H7 (cell line): ENCODE measurements at regions not wholly inside any gene's neighbourhood (a gene's known extent, or its start where the extent isn't known, plus 50 kb on each side); places are given as distances from the start of the nearest gene placed in this dataset.
"Not testable (repeated sequence)": the region's sequence is repeated elsewhere in the genome, so short reads cannot be mapped to it uniquely, and the experiment has no call there.

Experiments used
- DNase-seq: peaks from one replicate; pipeline ENCODE4 v3.0.0; 2012
- H3K27me3 ChIP-seq: 2 replicates; pipeline ENCODE4 v1.6.0; 2011; ENCODE audit warnings: mild to moderate bottlenecking, low read length; ENCODE audit not compliant: control insufficient read depth, insufficient read depth
- H3K36me3 ChIP-seq: replicated peaks from 2 replicates; pipeline ENCODE4 v1.5.1; 2011; ENCODE audit warnings: low read length; ENCODE audit not compliant: control insufficient read depth, insufficient read depth
- H3K4me3 ChIP-seq: 2 replicates; pipeline ENCODE4 v1.5.1; 2011; ENCODE audit warnings: low read depth, mild to moderate bottlenecking, control low read depth, low read length, moderate library complexity; ENCODE audit not compliant: insufficient read depth

DNA sequence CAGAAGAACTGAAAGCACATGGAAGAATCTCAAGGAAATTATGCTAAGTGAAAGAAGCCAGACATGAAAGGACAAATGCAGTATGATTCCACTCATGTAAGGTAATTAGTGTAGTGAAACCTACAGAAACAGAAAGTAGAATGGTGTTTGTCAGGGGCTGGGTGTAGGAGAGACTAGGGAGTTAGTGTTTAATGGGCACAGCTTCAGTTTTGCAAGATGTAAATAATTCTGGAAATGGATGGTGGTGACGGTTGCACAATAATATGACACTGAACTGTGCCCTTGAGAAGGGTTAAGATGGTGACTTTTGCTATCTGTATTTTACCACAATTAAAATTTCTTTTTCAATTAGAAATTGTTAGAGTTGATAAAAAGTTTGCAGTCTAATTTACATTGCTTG is 157.3 kb upstream of the ADCY1 start:
- no peak overlapping the region for H3K4me3 ChIP-seq
- no peaks in the 10 kb centered on the region for H3K36me3 ChIP-seq
- no peak for DNase-seq
- no peaks in the 10 kb centered on the region for H3K27me3 ChIP-seq

DNA sequence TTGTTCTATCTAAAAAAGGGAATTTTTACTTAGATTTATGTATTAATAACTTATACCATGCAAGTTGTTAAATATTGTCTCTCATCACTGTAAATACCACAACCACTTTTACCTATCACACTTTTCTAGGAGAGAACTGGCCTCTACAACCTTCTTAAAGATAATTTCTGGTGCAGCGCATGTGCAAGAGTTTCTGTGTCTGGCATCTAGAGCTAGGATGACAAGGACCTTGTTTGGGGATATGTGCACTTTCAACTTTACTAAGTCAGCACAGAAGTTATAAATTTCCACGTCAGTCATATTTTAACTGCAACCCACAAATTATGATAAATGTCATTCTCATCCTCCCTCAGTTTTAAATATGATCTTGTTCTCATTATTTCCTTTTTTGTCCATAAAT is 156.9 kb upstream of the ADCY1 start:
- Histone ChIP-seq H3K36me3 (no peaks in the 10 kb centered on the region), H3K27me3 (no peaks in the 10 kb centered on the region), H3K4me3 (no peak overlapping the region)
- DNase-seq, result no peak

DNA sequence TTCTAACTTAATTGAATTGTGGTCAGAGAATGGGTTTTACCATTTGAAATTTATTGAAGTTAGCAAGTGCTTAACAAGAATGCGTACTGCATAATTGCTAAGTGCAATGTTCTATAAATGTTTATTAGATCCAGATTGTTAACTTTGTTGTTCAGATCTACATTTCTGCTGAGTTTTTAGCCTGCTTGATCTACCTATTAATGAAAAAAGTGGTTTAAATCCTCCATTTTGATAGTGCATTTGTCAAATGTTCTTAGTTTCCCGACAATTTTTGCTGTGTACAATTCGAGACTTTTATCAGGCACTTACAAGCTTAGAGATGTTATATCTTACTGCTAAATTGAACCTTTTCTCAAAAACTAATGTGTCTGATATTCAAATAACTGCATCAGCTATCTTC is 156.4 kb upstream of the ADCY1 start:
- Histone ChIP-seq H3K4me3 (no peak overlapping the region), H3K36me3 (no peaks in the 10 kb centered on the region), H3K27me3 (no peaks in the 10 kb centered on the region)
- no peak for DNase-seq

DNA sequence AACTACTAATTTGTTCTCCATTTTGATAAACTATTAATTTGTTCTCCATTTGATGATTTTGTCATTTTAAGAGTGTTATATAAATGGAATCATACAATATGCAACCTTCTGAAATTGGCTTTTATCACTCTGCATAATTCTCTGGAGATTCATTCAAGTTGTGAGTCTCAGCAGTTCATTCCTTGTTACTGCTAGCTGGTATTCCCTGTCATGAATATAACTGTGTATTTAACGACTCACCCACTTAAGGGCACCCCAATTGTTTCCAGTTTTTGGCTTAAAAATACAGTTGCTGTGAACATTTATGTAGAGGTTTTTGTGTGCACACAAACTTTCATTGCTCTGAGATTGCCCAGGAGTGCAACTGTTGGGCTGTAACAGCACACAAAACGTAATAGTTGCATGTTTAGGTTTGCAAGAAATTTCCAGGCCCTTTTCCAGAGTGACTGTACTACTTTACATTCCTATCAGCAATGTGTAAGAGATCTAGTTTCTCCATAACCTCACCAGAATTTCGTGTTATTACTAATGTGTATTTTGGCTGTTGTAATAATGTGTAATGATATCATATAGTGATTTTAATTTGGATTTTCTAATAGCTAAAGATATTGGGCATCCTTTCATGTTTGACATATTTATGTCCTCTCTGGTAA is 153.2 kb upstream of the ADCY1 start:
- no peak for DNase-seq
- Histone ChIP-seq H3K36me3 (no peaks in the 10 kb centered on the region), H3K4me3 (no peak overlapping the region), H3K27me3 (no peaks in the 10 kb centered on the region)

DNA sequence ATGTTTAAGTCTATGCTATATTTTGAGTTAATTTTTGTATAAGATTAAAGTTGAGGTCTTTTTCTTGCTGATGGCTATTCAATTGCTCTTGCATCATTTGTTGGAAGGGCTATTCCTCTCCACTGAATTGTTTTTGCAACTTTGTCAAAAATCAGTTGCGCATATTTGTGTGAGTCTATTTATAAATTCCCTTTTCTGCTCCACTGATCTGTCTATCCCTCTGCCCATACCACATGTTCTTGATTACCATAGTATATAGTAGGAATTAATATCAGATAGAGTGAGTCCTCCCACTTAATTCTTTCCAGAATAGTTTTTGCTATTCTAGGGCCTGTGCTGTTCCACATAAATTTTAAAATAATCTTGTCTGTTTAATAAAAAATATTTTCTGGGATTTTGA is 152.4 kb upstream of the ADCY1 start:
- Histone ChIP-seq H3K27me3 (no peaks in the 10 kb centered on the region), H3K36me3 (no peaks in the 10 kb centered on the region), H3K4me3 (no peak overlapping the region)
- DNase-seq, result no peak

DNA sequence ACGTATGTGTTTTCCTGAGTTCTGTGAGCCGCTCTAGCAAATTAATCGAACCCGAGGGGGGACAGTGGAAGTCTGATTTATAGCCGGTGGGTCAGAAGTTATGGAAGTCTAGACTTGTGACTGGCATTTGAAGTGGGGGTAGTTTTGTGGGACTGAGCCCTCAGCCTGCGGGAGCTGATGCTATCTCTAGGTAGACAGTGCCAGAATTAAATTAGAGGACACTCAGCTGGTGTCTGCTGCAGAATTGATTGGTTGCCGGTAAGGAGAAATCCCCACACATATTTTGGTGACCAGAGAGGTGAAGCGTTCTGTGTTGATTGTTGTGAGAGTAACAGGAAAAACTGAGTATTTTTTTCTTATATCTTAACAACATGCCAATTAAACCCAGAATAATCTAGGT is 143.8 kb upstream of the ADCY1 start:
- DNase-seq, result no peak
- no peaks in the 10 kb centered on the region for H3K36me3 ChIP-seq
- no peak overlapping the region for H3K4me3 ChIP-seq
- no peaks in the 10 kb centered on the region for H3K27me3 ChIP-seq

DNA sequence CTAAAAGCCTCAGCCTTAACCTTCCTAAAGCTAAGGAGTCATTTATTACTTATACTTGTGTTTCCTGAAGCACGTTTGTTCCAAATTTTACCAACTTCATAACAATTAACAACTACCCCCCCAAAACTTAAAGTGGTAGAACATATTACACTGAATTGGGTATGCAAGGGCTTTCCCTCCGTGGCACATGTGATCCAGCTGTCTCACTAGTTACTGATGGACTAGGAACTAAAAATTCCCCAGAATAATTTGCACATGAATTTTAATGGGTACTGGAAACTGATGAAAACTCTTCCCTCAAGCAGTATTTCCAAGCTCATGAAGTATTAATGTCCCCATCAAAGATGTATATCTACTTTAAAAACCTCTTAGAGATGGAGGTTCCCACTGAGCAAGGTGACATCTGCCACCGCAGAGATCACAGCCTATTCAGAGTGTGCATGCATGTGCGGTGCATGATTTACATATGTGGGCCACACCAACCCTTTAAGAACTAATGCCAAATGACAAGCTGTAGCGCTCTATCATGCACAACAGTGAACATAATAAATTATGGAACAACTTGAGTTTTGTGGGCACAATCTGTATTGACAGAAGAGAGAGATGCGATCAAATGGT is 139.9 kb upstream of the ADCY1 start:
- no peak for DNase-seq
- no peaks in the 10 kb centered on the region for H3K27me3 ChIP-seq
- H3K36me3 ChIP-seq, result no peaks in the 10 kb centered on the region
- H3K4me3 ChIP-seq, result no peak overlapping the region

DNA sequence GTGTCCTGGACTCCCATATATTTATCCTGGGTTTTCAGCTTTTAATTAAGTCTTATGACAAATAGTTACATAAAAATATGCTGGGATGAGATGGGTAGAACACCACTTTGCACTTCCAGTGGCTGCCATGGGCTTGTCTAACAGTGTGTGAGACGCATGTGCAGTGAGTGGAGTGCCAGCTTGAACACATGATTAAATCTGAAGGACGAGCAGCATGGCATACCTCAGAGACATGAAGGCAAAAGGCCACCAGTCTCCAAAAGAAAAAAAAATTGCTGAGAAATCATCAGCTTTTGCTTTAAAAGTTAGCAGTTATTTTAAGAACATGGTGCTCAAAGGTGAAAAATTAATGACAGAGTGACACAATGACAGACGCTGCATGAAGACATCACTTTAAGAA is 139.0 kb upstream of the ADCY1 start:
- no peaks in the 10 kb centered on the region for H3K36me3 ChIP-seq
- no peaks in the 10 kb centered on the region for H3K27me3 ChIP-seq
- H3K4me3 ChIP-seq, result no peak overlapping the region
- no peak for DNase-seq

DNA sequence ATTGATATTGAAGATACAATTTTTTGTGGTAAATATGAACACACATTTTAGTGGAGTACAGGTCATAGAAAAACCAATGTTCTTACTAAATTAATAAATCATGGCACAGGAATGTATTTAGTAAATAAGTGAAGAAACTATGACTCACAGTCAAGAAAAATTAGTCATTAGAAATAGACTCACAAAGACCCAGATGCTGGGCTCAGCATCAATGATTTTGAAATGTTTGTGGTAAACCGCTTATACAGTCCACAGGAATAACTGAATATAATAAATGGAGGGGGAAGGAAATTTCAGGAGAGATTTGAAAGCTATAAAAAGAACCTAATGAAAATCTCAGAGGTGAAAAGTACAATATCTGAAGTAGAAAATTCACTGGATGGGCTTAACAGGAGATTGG is 138.3 kb upstream of the ADCY1 start:
- H3K27me3 ChIP-seq, result no peaks in the 10 kb centered on the region
- DNase-seq, result no peak
- no peaks in the 10 kb centered on the region for H3K36me3 ChIP-seq
- H3K4me3 ChIP-seq, result no peak overlapping the region

DNA sequence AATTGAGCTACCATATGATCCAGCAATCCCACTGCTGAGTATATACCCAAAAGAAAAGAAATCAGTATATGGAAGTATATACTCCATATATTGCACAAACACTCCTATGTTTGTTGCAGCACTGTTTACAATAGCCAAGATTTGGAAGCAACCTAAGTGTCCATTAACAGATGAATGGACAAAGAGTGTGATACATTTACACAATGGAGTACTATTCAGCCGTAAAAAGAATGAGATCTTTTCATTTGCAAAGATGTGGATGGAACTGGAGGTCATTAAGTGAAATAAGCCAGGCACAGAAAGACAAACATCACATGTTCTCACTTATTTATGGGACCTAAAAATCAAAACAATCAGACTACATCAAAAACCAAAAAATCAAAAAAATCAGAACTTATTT is 133.4 kb upstream of the ADCY1 start:
- not testable (repeated sequence) for H3K36me3 ChIP-seq, H3K27me3 ChIP-seq, H3K4me3 ChIP-seq, DNase-seq

DNA sequence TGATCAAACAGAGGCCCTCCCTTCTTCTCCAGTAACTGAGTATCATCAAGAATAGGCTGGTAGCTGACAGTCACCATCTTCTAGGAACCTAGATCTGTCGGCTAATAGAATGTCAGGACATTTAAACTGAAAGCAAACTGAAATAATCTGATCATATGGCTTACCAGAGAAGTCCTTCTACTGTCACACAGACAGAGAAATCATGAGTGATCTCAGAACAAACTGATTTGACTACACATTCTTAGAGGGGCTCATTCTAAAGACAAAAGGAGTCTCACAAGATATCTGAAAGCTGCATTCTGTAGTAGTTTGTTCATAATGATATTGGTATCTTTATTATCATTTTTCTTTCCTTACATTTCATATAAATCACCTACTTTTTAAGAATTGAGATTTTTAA is 130.9 kb upstream of the ADCY1 start:
- H3K27me3 ChIP-seq, result no peaks in the 10 kb centered on the region
- DNase-seq, result no peak
- no peak overlapping the region for H3K4me3 ChIP-seq
- H3K36me3 ChIP-seq, result no peaks in the 10 kb centered on the region

DNA sequence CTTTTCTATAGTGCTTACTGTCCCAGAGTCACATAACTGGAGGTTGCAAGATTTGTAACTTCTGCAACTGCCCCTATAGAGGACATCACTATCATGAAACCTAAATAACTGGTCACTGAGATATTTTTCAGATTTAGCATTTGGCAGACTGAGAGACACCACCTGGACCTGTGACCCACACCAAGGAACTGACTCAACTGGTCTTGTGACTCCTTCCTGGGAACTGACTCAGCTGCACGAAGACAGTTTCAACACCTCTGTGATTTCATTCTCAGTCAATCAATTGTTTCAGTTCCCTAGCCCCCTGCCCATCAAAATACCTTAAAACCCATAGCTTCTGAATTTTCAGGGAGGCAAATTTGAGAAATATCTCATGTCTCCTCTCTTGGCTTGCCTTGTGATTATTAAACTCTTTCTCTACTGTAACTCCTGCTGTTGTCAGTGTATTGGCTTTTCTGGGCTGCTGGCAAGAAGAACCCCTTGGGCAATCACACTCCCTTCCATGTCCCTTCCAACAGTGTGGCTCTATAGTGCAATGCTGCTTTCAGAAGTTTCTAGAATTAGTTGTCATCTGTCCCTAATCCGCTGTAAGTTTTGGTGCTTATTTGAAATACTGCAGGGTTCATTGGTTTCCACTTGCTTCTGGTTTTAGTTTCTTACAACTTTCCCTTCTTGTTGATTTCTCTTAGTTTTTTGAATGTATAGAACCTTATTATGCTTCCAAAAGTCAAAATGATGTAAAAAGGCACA is 127.8 kb upstream of the ADCY1 start:
- DNase-seq, result no peak
- H3K36me3 ChIP-seq, result no peaks in the 10 kb centered on the region
- H3K27me3 ChIP-seq, result no peaks in the 10 kb centered on the region
- H3K4me3 ChIP-seq, result no peak overlapping the region

DNA sequence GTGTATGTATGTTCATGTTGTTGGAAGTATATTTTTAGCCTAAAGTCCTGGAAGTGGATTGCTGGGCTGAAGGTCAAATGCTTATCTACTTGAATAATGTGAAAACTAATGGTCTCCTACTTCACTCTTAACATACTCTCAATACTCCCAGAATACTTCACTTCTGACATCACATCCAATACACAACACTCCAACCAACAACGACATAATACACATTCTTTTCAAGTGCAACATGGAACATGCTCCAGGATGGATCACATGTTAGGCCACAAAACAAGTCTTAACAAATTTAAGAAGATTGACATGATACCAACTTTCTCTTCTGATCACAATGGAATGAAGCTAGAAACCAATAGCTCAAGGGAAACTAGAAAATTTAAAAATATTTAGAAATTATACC is 126.9 kb upstream of the ADCY1 start:
- H3K4me3 ChIP-seq, result no peak overlapping the region
- H3K36me3 ChIP-seq, result no peaks in the 10 kb centered on the region
- DNase-seq, result no peak
- no peaks in the 10 kb centered on the region for H3K27me3 ChIP-seq

DNA sequence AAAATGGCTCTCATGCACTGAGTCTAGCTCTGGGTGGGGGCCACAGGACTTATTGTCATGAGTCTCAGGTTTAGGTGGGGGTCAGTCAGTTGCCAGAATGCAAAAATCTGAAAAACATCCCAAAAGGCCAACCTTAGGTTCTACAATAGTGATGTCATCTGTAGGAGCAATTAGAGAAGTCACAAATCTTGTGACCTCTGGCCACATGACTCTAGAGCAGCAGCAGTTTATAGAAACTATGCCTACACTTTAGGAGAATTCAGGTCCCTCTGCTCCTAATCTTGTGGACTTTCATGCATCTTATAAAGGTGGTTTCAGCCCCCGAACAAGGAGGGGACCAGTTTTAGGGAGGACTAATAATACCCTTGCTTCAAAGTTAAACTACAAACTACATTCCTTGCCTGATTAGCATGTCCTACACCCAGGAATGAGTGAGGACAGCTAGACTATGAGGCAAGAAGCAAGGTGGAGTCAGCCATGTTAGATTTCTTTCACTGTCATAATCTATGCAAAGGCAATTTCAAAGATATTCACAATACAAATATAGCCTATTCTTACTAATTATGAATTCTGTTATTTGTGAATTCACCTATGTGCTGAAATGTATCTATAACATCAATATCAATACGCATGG is 123.5 kb upstream of the ADCY1 start:
- no peak for DNase-seq
- H3K27me3 ChIP-seq, result no peaks in the 10 kb centered on the region
- no peaks in the 10 kb centered on the region for H3K36me3 ChIP-seq
- H3K4me3 ChIP-seq, result no peak overlapping the region
